Brain pericyte (primary cell): ENCODE measurements at regions not wholly inside any gene's neighbourhood (a gene's known extent, or its start where the extent isn't known, plus 50 kb on each side); places are given as distances from the start of the nearest gene placed in this dataset.
"Not testable (repeated sequence)": the region's sequence is repeated elsewhere in the genome, so short reads cannot be mapped to it uniquely, and the experiment has no call there.

Experiments
- DNase-seq: peaks from one replicate; pipeline ENCODE4 v3.0.0-alpha.2; 2012; ENCODE audit warnings: low read depth, low spot score

DNA sequence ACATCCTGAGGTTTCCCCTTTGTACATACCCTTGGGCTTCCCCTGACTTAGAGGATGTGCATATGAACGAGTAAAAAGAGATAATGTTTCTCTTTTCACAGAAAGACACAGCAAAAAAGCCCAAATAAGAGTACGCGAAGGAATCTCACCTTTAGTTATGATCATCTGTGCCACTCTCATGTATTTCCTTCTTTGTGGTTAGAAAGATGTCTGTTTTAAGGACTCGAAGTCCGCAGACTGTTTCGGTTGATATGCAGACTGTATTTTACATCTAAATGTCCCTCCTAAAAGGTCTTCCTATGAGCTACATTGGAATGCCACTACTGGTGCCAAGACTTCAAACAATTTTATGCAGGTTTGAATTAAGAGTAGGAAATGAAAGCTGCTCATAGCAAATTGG lies 102.3 kb upstream of the GOT2 start:
- DNase-seq, result no peak

DNA sequence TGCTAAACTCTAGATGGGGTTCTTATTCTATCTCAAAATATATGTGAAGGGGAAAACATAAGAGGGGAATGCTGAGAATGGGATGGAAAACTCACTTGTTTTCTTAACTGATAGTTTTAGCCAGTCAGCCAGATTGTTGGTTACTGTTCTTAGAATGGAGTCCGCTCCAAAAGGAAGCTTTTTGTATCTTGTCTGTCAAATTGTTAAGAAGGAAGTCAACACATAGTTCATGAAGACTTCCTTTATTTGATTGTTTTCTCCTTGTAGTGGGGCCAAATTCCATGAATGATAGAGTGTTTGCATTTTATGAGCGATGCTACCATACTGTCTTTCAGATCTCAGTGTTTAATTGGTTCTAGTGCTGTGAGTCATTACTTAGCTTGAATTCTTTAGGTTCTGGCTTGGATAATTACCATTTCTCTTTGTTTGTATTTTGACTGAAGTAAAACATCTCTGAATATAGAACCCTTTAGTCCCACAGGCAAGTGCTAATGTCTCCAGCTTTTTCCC lies 98.3 kb upstream of the GOT2 start:
- no peak for DNase-seq

DNA sequence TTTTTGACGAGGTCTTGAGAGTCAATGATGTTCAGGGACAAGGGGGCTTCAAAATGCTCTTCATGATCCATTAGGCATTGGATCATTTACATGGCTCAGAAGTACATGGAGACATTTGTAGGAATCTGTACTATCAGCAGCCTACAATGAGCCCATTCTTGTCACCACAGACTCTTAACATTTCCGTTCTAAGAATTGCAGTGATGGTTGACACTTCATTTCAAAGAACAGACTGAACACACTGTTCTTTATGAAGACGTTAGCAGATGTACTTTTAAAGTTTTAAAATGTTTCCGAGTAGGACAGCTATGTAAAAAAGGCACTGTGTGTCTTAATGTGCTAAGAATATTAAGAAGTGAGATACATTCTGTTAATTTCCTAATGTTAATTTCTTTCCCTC lies 97.3 kb upstream of the GOT2 start:
- DNase-seq, result no peak

DNA sequence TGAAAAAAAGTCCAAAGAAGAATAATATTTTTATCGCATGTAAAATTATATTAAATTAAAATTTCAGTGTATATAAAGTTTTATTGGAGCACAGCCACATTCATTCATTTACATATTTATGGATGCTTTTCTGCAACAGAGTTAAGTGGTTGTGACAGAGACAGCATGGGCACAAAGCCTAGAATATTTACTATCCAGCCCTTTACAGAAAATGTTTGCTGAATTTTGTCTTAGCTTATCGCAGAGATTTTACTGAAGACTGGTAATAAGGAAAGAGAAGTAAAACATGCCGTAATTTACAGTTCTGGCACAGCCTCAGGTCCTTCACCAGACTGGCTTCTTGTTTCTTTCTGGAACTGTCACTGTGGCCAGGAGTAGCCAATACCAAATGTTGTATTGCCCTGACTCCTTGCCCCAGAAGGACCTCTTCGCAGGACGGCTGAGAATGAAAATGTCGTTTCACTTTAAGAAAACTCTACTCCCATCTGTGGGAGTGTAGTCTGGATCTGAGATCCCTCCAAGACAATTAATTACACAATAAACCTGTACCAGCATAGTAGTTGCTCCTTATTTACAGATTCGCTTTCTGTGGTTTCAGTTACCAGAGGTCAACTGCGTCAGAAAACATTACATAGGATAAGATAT lies 94.9 kb upstream of the GOT2 start:
- no peak for DNase-seq

DNA sequence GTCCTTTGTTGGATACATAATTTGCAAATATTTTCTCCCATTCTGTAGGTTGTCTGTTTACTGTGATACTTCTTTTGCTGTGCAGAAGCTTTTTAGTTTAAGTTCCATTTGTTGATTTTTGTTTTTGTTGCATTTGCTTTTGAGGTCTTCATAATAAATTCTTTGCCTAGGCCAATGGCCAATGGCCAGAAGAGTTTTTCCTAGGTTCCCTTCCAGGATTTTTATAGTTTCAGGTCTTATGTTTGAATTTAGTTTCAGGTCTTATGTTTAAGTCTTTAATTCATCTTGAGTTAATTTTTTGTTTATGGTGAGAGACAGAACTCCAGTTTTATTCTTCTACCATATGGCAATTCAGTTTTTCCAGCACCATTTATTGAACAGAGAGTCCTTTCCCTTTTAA lies 90.1 kb upstream of the GOT2 start:
- DNase-seq, result no peak

DNA sequence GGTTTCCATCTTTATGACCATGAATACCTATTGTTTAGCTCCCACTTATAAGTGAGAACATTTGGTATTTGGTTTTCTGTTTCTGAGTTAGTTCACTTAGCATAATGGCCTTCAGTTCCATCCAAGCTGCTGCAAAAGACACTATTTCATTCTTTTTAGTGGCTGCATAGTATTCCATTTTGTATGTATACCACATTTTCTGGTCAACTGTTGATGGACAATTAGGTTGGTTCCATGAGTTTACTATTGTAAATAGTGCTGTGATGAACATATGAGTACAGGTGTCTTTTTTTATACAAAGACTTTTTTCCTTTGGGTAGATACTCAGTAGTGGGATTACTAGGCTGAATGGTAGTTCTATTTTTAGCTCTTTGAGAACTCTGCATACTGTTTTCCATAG lies 87.8 kb upstream of the GOT2 start:
- DNase-seq, result no peak

DNA sequence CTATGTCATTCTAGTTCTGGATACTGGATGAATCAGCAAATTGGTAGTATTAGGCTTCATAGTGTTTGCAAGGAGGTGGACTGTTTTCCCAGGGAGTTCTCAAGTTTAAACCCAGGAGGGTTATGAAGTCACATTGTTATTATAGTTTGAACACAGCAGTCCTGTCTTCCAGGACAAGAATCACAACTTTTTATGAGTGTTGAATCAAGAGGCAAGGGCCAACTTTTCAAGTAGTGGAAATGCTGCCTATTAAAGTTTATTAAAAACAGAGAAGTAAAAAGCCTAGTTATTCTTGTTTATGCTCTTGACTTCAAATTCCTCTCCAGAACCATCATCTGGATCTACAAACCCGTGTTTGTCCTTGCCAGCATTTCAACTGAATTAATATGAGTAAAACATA lies 86.3 kb upstream of the GOT2 start:
- no peak for DNase-seq

DNA sequence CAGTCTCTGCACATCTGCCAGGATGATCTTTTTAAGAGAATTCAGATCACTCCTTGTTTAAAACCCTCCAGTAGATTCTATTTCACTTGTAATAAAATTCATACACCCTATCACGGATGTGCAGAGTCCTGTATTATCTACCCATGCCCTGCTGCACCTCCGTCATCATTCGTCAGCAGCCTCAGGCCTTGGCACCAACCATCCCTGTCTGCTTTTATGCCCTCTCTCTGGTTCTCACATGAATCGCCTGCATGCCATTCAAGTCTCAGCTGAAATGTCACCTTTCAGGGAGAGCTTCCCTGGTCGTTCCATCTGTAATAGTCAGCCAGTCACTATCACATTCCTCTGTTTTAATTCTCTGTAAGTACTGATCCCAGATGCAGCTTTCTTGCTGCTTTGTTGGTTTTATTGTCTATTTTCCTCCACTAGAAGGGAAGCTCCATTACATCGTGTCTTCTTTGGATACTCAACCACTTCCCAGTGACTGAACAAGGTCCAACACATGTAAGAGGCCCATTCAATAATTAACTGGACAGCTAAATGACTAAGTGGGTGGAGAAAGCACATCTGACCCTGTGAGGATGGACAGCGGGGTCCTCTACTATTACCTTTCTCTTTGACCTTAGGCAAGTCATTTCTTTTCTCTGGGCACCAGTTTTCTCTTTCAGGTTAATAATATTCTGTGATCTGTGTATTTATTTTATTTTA lies 81.2 kb upstream of the GOT2 start:
- no peak for DNase-seq

DNA sequence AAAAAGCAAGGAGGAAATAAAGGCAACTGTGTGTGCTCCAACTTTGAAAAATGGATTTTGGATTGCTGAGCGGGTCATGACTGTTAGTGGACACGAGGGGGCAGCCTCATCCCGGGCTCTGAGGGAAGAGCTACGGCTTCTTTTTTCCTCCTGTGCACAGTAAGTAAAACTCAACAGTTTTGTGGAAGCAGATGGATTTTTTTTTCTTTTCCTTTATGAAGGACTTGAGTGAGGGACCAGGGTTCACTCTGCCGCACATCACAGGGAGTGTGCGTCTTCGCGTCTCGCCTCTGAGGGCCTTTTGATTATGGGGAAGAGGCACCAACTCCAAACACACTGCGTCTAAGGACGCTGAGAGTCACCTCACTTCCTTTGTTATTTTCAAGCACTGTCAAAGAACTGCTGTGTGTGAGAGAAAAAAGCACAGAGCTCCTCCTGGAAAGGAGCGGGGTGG lies 80.3 kb upstream of the GOT2 start:
- no peak for DNase-seq

DNA sequence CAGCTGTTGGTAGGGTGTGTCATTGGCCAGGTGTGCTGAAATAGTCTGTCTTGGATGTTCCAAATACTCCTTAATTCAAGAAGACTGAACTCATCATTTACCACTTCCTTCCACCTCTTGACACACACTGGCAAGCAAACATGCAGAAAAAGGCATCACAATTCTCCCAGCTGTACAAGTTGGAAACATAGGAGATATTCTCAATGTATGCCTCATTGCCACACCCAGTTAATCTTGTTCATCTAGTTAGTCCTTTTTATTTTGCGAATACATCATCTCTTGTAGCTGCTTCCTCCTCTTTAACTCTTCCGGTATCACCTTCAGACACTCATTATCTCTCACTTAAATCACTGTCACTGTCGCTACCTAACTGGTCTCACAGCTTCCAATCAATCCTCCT lies 75.1 kb upstream of the GOT2 start:
- no peak for DNase-seq

DNA sequence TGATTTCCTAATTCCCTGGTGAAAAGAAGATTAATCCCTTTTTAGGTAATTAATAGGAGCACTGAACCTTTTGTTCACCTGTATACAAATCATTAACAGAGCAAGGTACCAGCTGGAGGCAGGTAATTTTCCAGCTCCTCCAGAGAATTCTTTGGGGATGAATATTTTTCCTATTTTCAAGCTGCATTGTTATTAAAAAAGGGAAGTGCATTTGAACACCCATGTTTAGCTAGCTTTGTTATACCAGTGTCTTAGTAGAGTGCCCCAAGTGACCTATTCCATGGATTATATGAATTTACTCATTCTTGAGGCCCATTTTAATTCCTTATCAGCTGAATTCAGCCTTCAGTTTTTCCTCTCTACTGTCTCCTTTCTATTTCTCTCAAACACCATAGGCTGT lies 73.2 kb upstream of the GOT2 start:
- DNase-seq, result no peak

DNA sequence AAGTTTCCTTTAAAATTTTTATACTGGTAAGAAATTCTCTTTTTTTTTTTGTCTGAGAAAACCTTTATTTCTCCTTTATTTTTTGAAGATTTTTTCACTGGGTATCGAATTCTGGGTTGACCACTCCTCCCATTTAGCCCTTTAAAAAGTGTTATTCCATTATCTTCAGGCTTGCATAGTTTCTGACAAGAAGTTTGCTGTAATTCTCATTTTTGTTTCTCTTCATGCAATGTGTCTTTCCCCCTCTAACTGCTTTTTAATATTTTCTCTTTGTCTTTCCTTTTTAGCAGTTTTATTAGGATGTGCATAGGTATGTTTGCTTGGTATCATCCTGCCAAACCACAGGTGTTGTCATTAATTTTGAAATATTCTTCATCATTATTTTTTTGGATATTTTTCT lies 67.7 kb upstream of the GOT2 start:
- DNase-seq, result no peak

DNA sequence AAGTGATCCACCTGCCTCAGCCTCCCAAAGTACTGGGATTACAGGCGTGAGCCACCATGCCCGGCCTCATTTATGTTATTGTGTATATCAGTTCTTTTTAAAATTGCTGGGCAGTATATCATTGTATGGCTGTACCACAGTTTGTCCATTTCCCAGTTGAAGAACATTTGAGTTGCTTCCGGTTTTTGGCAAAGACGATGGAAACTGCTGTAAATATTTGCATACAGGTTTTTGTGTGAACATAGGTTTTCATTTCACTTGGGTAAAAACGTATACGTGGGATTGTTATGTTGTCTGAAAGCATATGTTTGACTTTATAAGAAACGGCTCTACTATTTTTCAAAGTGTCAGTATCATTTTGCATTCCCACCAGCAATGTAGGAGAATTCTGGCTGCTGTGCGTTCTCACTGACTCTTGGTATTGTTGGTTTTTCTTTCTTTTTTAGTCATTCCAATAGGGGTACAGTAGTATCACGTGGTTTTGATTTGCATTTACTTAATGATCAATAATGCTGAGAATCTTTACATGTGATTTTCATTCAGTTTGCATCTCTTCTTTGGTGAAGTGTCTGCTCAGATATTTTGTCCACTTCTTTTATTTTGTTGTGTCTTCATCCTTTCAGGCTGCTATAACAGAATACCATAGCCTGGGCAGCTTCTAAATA lies 63.2 kb upstream of the GOT2 start:
- DNase-seq, result no peak

DNA sequence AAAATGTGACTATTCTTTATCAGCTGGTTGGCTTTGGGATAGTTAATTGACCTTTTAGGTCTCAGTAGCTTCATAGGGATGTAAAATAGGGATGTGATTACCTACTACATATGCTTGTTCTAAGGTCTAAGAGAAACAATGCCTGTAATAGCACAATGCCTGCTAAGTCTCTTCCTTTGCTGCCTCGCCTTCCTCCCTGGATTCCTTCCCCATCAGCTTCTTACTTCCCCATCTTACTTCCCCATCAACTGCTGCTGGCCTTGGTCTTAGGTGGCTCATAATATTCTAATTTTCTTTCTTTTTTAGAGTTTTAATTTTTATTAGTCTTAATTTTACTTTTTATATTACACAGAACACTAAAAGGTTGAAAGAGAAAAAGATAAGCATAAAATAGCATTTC lies 59.2 kb upstream of the GOT2 start:
- no peak for DNase-seq

DNA sequence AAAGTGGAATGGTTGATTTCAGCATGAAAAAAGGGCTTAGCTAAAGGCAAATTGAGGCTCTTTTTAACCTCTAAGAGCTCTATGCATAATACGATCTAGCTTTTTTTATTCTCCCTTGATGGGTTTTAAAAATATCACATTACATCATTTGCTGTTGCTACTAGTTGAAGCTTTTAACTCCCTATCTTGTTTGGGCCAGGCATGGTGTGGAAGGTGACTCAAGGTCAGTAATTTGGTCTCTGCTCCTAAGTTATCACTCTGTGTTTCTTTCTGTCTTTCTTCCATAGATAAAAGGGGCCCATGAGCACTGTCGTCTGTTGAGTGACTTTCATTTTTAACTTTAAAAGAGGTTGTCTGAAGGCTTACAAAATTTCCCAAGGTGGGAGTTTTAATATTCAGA lies 58.1 kb upstream of the GOT2 start:
- DNase-seq, result no peak

DNA sequence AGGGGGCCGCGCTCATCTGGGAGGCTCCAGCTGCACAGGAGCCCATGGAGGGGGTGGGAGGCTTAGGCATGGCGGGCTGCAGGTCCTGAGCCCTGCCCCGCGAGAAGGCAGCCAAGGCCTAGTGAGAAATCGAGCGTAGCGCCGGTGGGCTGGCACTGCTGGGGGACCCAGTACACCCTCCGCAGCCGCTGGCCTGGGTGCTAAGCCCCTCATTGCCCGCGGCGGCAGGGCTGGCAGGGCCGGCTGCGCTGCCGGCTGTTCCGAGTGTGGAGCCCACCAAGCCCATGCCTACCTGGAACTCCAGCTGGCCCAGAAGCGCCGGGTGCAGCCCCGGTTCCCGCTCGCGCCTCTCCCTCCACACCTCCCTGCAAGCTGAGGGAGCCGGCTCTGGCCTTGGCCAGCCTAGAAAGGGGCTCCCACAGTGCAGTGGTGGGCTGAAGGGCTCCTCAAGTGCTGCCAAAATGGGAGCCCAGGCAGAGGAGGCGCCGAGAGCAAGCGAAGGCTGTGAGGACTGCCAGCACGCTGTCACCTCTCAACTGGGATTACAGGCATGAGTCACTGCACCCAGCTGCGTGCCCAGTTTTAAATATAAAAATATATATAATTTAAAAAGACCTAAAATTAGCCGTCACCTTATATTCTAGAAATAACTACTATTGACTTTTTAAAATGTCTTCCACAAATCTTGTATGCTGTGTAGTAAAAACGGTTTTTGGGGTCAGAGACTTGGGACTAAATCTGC lies 56.9 kb upstream of the GOT2 start:
- DNase-seq, result not testable (repeated sequence)

DNA sequence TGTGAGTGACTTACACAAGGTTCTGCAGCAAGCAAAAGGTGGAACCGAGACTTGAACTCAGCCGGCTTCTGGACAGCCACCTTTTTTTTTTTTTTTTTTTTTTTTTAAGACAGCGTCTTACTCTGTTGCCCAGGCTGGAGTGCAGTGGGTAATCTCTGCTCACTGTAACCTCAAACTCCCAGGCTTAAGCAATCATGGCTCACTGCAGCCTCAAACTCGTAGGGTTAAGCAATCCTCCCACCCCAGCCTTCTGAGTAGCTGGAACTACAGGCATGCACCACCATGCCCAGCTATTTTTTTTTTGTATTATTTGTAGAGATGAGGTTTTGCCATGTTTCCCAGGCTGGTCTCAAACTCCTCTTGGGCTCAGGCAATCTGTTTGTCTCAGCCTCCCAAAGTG lies 55.2 kb upstream of the GOT2 start:
- DNase-seq, result no peak
